ENCODE measurements at regions not wholly inside any gene's neighbourhood (a gene's known extent, or its start where the extent isn't known, plus 50 kb on each side); places are given as distances from the start of the nearest gene placed in this dataset.

GRCh38 chr4:126856906-126857305, 775.9 kb upstream of the INTU start:
- no peak for DNase-seq (ENCODE audit: low spot score)
- Histone ChIP-seq H3K36me3 (ENCODE audit: control insufficient read depth in 4 of 4, insufficient read depth in 3 of 4, low read depth in 1 of 4, low read length in 3 of 4) (no peaks in the 10 kb centered on the region), H3K4me3 (ENCODE audit: low read depth in 1 of 3, low read length in 3 of 3) (no peak overlapping the region), H3K9me3 (ENCODE audit: control insufficient read depth in 4 of 4, low read length in 3 of 4) (no peaks in the 10 kb centered on the region), H3K27ac (ENCODE audit: low read depth in 1 of 2, low read length in 2 of 2) (no peak overlapping the region), H3K27me3 (ENCODE audit: control insufficient read depth in 4 of 4, insufficient read depth in 4 of 4, low read length in 3 of 4) (no peaks in the 10 kb centered on the region), H3K4me1 (ENCODE audit: control insufficient read depth in 4 of 4, insufficient read depth in 4 of 4, low read length in 3 of 4) (no peaks in the 10 kb centered on the region), H3K9ac (ENCODE audit: low read depth in 1 of 2, low read length in 2 of 2) (no peak overlapping the region)
- no peak for TF ChIP-seq EGR1 (IDR thresholded peaks at IDR 0.05; ENCODE audit: low read depth in 2 of 2)
- TF ChIP-seq HNF4A (conservative IDR thresholded peaks at IDR 0.05) = no peak
- no peak for TF ChIP-seq SP1 (IDR thresholded peaks at IDR 0.05)
- TF ChIP-seq RXRA (IDR thresholded peaks at IDR 0.05) = no peak
- TF ChIP-seq RAD21 (IDR thresholded peaks at IDR 0.05) = no peak
- TF ChIP-seq YY1 (IDR thresholded peaks at IDR 0.05) = no peak
- no peak for TF ChIP-seq JUND (IDR thresholded peaks at IDR 0.05)
- TF ChIP-seq FOXA2 (IDR thresholded peaks at IDR 0.05) = no peak
- no peak for TF ChIP-seq GABPA (IDR thresholded peaks at IDR 0.05 in 1 of 2, conservative IDR thresholded peaks at IDR 0.05 in 1 of 2)
- TF ChIP-seq REST (IDR thresholded peaks at IDR 0.05) = no peak
- no peak for TF ChIP-seq FOXA1 (IDR thresholded peaks at IDR 0.05)
- no peak for TF ChIP-seq CTCF (IDR thresholded peaks at IDR 0.05; ENCODE audit: low read depth, low read length, missing input control)
- TF ChIP-seq NR2F2 (IDR thresholded peaks at IDR 0.05) = no peak
- TF ChIP-seq TAF1 (conservative IDR thresholded peaks at IDR 0.05) = no peak
- TF ChIP-seq MAX (IDR thresholded peaks at IDR 0.05) = no peak
- TF ChIP-seq HNF4G (IDR thresholded peaks at IDR 0.05) = no peak
- no peak for TF ChIP-seq ATF3 (IDR thresholded peaks at IDR 0.05)
- 62% methylated on average over 3 of the region's 3 CpGs for WGBS

GRCh38 chr4:126859314-126859713, 773.4 kb upstream of the INTU start:
- TF ChIP-seq RAD21 (IDR thresholded peaks at IDR 0.05) (no peak), RXRA (IDR thresholded peaks at IDR 0.05) (no peak), REST (IDR thresholded peaks at IDR 0.05) (no peak)
- WGBS = 47% methylated on average over 2 of the region's 2 CpGs

More at GRCh38 chr4:126859314-126859713, 773.4 kb upstream of the INTU start:
- H3K4me3 ChIP-seq (ENCODE audit: low read depth in 1 of 3, low read length in 3 of 3) = no peak overlapping the region
- H3K4me1 ChIP-seq (ENCODE audit: control insufficient read depth in 4 of 4, insufficient read depth in 4 of 4, low read length in 3 of 4) = no peaks in the 10 kb centered on the region
- no peak overlapping the region for H3K27ac ChIP-seq (ENCODE audit: low read depth in 1 of 2, low read length in 2 of 2)
- DNase-seq (ENCODE audit: low spot score) = no peak
- no peak overlapping the region for H3K9ac ChIP-seq (ENCODE audit: low read depth in 1 of 2, low read length in 2 of 2)
- no peaks in the 10 kb centered on the region for H3K27me3 ChIP-seq (ENCODE audit: control insufficient read depth in 4 of 4, insufficient read depth in 4 of 4, low read length in 3 of 4)
- H3K9me3 ChIP-seq (ENCODE audit: control insufficient read depth in 4 of 4, low read length in 3 of 4) = no peaks in the 10 kb centered on the region
- no peaks in the 10 kb centered on the region for H3K36me3 ChIP-seq (ENCODE audit: control insufficient read depth in 4 of 4, insufficient read depth in 3 of 4, low read depth in 1 of 4, low read length in 3 of 4)
